Vagina (tissue), 2 donors: ENCODE measurements at regions not wholly inside any gene's neighbourhood (a gene's known extent, or its start where the extent isn't known, plus 50 kb on each side); places are given as distances from the start of the nearest gene placed in this dataset.

Experiments used
- POLR2A ChIP-seq, 2 donors: fragments of 450-650 bp; IDR thresholded peaks; one replicate each; pipeline ENCODE4 v1.6.1; 2017; ENCODE audit warnings: antibody characterized with exemption in 2 of 2, mild to moderate bottlenecking in 2 of 2, moderate library complexity in 2 of 2
- POLR2AphosphoS5 ChIP-seq, 2 donors: sonication (generic); formaldehyde crosslinking; IDR thresholded peaks; one replicate each; pipeline ENCODE4 v1.9.0; 2017; ENCODE audit warnings: antibody characterized with exemption in 2 of 2, mild to moderate bottlenecking in 2 of 2, low read depth in 1 of 2; ENCODE audit not compliant: insufficient read depth in 1 of 2

DNA sequence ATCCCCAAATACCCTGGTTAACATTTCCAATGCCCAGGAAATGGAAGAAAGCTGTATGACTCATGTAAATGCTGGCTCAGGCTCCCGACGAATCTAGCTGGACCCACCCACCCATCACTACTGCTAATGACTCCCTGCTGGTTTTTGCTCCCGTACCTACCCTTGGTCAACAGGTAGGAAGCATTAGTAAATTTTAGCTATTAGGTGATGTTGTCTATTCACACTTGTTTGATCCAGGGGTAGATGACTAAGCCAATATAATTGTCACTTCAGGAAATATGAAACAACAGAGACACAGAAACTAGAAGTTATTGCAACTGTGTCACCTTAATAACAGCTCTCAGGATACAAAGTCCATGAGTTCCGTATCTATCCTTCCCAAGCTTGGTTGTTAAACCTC lies 94.4 kb upstream of the BEND6 start:
- TF ChIP-seq POLR2A (IDR thresholded peaks at IDR 0.05) (no peak), POLR2AphosphoS5 (IDR thresholded peaks at IDR 0.05; ENCODE audit: insufficient read depth in 1 of 2, low read depth in 1 of 2) (no peak)
